Activated CD8-positive, alpha-beta T cell treated with anti-CD3 and anti-CD28 coated beads, Interleukin-2, amount 10 ng/mL, durations not matched to agents 7 days and 5 days (primary cell): ENCODE measurements at regions not wholly inside any gene's neighbourhood (a gene's known extent, or its start where the extent isn't known, plus 50 kb on each side); places are given as distances from the start of the nearest gene placed in this dataset.

Experiments used
- ATAC-seq: fragments of 150-1000 bp; cut with Tn5 transposase; one replicate; pipeline ENCODE4 v1.10.0; 2021; ENCODE audit warnings: moderate library complexity
- CTCF ChIA-PET: fragments of 350-600 bp; sonication (Branson Sonifier 250); formaldehyde crosslinking; loops from one replicate; lab custom pipeline; 2021; ENCODE audit warnings: antibody characterized with exemption; lab: Charles Lee
- POLR2A ChIA-PET: fragments of 350-600 bp; sonication (Branson Sonifier 250); formaldehyde crosslinking; loops from one replicate; lab custom pipeline; 2021; ENCODE audit warnings: antibody characterized with exemption; lab: Charles Lee
- DNase-seq: peaks from one replicate; pipeline ENCODE4 v3.0.0-alpha.2; 2020
- H3K27ac Mint-ChIP-seq: one replicate; pipeline ENCODE4 v1.8.0; 2021; ENCODE audit warnings: mild to moderate bottlenecking, mixed read lengths
- H3K27me3 Mint-ChIP-seq: one replicate; pipeline ENCODE4 v1.8.0; 2021; ENCODE audit warnings: low read depth, mixed read lengths
- H3K36me3 Mint-ChIP-seq: one replicate; pipeline ENCODE4 v1.8.0; 2021; ENCODE audit warnings: low read depth, mixed read lengths
- H3K4me1 Mint-ChIP-seq: one replicate; pipeline ENCODE4 v1.8.0; 2021; ENCODE audit warnings: low read depth, mixed read lengths
- H3K4me3 Mint-ChIP-seq: one replicate; pipeline ENCODE4 v1.8.0; 2021; ENCODE audit warnings: mild to moderate bottlenecking, mixed read lengths
- H3K9me3 Mint-ChIP-seq: one replicate; pipeline ENCODE4 v1.8.0; 2022; ENCODE audit warnings: mixed read lengths; ENCODE audit not compliant: insufficient read depth

DNA sequence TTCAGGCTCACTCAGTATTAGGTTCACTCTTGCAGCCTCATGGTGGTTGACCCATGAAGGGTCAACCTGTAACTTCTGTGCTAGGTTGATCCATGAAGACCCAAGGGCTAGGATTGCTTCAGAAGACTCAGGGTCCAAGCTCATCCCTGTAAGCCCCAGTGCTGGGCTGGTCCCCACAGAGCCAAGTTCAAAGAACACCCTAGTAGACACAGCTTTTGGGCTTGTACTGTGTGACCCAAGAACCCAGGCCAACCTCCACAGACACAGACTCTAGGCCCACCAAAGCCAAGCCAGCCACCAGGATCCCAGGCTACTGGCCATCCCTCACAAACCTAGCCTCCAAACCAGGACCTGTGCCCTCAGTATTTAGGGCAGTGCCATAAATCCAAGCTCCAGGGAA lies 1020.6 kb downstream of the SLC16A7 start:
- Mint-ChIP-seq H3K36me3 (no peaks in the 10 kb centered on the region), H3K27ac (no peak overlapping the region), H3K4me1 (no peaks in the 10 kb centered on the region), H3K9me3 (peaks cover 5% of the 10 kb centered on the region), H3K4me3 (no peak overlapping the region), H3K27me3 (no peaks in the 10 kb centered on the region)
- POLR2A ChIA-PET: interaction anchor here (0.5 kb wide), 1 partner anchor 412 kb away, joined by 3 read pairs; no protein-coding TSS in a partner anchor
- CTCF ChIA-PET: no interaction called here
- no peak for ATAC-seq
- no peak for DNase-seq

DNA sequence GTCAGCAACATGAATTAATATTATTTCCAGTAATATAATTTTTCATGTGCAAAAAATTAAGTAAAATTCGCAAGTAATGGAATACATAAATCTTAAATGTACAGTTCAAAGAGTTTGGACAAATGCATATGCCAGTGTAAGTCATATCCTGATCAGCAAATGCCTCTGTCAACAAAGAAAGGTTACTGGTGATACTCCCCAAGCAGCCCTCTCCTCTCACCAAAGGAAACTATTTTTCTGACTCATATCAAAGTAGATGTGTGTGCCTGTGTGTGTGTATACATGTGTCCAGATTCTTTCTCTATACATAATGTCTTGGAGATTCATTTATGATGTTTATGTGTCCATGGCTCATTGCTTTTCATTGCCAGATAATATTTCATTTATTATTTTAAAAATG lies 1035.0 kb downstream of the SLC16A7 start:
- ATAC-seq: no peak
- CTCF ChIA-PET: no interaction called here

GRCh38 chr12:60644076-60644475 lies 1048.2 kb downstream of the SLC16A7 start:
- no peak for DNase-seq
- ChIA-PET CTCF (no interaction called here), POLR2A (no interaction called here)
- no peak for ATAC-seq
- H3K27ac Mint-ChIP-seq: no peak overlapping the region
- no peaks in the 10 kb centered on the region for H3K27me3 Mint-ChIP-seq
- no peaks in the 10 kb centered on the region for H3K4me1 Mint-ChIP-seq
- H3K4me3 Mint-ChIP-seq: no peak overlapping the region
- H3K9me3 Mint-ChIP-seq: peaks cover 16% of the 10 kb centered on the region
- no peaks in the 10 kb centered on the region for H3K36me3 Mint-ChIP-seq

More for the DNA sequence above, 1035.0 kb downstream of the SLC16A7 start:
- Mint-ChIP-seq H3K9me3 (no peaks in the 10 kb centered on the region), H3K36me3 (no peaks in the 10 kb centered on the region), H3K4me1 (no peaks in the 10 kb centered on the region), H3K4me3 (no peak overlapping the region), H3K27ac (no peak overlapping the region), H3K27me3 (no peaks in the 10 kb centered on the region)
- POLR2A ChIA-PET: no interaction called here
- DNase-seq: no peak

GRCh38 chr12:60666895-60667294 lies 1071.1 kb downstream of the SLC16A7 start:
- no peaks in the 10 kb centered on the region for H3K4me1 Mint-ChIP-seq
- no peak overlapping the region for H3K4me3 Mint-ChIP-seq
- H3K27ac Mint-ChIP-seq: no peak overlapping the region
- H3K27me3 Mint-ChIP-seq: no peaks in the 10 kb centered on the region
- ATAC-seq (no peak), DNase-seq (no peak)
- ChIA-PET CTCF (no interaction called here), POLR2A (no interaction called here)
- peaks cover 4% of the 10 kb centered on the region for H3K9me3 Mint-ChIP-seq
- H3K36me3 Mint-ChIP-seq: no peaks in the 10 kb centered on the region

- CTCF ChIA-PET: no interaction called here
- H3K36me3 Mint-ChIP-seq: no peaks in the 10 kb centered on the region
These were observed 1077.1 kb downstream of the SLC16A7 start for GRCh38 chr12:60672949-60673348.

DNA sequence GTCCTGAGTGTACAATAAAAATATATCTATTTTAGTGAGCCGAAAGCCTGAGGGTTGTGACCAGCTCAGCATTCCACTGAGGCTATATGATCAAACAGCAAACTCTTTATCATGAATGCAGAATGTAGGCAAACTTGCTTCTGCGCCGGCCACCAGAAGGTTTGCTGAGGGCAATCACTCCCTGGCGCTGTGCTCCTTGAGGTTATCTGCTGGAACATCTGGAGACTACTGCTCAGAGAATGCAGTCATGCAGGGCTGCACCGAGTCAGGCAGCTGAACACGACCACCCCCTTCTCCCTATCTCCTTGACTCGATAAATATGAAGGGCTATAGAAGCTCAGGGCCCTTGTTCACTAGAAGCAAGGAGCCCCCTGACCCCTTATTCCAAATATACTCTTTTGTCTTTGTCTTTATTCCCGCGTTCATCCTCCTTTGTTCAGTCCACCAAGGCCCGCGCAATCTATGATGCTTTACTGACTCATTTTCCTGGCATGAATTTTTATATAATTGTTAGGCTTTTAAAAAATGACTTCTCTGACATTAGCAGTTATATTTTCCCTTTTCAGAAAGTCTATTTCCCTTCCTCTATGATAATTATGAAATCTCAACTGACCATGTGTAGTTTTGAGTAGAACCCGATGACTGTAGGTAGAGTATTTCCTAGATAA lies 1089.3 kb downstream of the SLC16A7 start:
- Mint-ChIP-seq H3K9me3 (peaks cover 9% of the 10 kb centered on the region), H3K36me3 (no peaks in the 10 kb centered on the region), H3K27ac (no peak overlapping the region), H3K27me3 (no peaks in the 10 kb centered on the region), H3K4me1 (no peaks in the 10 kb centered on the region), H3K4me3 (no peak overlapping the region)
- ChIA-PET CTCF (no interaction called here), POLR2A (no interaction called here)
- ATAC-seq (no peak), DNase-seq (no peak)

More at GRCh38 chr12:60672949-60673348, 1077.1 kb downstream of the SLC16A7 start:
- ATAC-seq: no peak
- Mint-ChIP-seq H3K4me1 (no peaks in the 10 kb centered on the region), H3K4me3 (no peak overlapping the region), H3K27ac (no peak overlapping the region), H3K9me3 (peaks cover 9% of the 10 kb centered on the region), H3K27me3 (no peaks in the 10 kb centered on the region)
- no peak for DNase-seq
- POLR2A ChIA-PET: no interaction called here

DNA sequence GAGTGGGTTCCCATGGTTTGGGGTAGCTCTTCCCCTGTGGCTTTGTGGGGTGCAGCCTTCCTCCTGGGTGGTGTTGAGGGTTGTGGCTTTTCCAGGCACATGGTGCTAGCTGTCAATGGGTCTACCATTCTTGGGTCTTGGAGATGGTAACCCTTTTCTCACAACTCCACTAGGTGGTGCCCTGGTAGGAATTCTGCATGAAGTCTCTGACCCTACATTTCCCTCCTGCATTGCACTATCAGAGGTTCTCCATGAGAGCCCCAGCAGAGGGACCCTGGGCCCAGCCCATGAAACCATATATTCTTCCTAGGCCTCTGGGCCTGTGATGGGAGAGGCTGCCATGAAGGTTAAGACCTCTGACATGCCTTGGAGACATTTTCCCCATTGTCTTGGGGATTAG lies 1093.3 kb downstream of the SLC16A7 start:
- ChIA-PET CTCF (no interaction called here), POLR2A (no interaction called here)
- Mint-ChIP-seq H3K36me3 (no peaks in the 10 kb centered on the region), H3K4me1 (no peaks in the 10 kb centered on the region), H3K4me3 (no peak overlapping the region), H3K27me3 (no peaks in the 10 kb centered on the region), H3K9me3 (no peaks in the 10 kb centered on the region), H3K27ac (no peak overlapping the region)
- DNase-seq (no peak), ATAC-seq (no peak)

GRCh38 chr12:60693019-60693626 lies 1097.3 kb downstream of the SLC16A7 start:
- Mint-ChIP-seq H3K4me3 (no peak overlapping the region), H3K27ac (no peak overlapping the region), H3K9me3 (no peaks in the 10 kb centered on the region), H3K36me3 (no peaks in the 10 kb centered on the region), H3K4me1 (no peaks in the 10 kb centered on the region), H3K27me3 (no peaks in the 10 kb centered on the region)
- no peak for DNase-seq
- no peak for ATAC-seq
- CTCF ChIA-PET: no interaction called here
- POLR2A ChIA-PET: no interaction called here

GRCh38 chr12:60704171-60704914 lies 1108.5 kb downstream of the SLC16A7 start:
- no peak for ATAC-seq
- Mint-ChIP-seq H3K9me3 (peaks cover 11% of the 10 kb centered on the region), H3K27ac (no peak overlapping the region), H3K36me3 (no peaks in the 10 kb centered on the region), H3K27me3 (no peaks in the 10 kb centered on the region), H3K4me3 (no peak overlapping the region), H3K4me1 (no peaks in the 10 kb centered on the region)
- DNase-seq: no peak
- CTCF ChIA-PET: no interaction called here
- POLR2A ChIA-PET: interaction anchor here (0.7 kb wide), 1 partner anchor 89 kb away, joined by 3 read pairs; no protein-coding TSS in a partner anchor

GRCh38 chr12:60710246-60710645 lies 1114.4 kb downstream of the SLC16A7 start:
- no peak overlapping the region for H3K27ac Mint-ChIP-seq
- H3K4me1 Mint-ChIP-seq: no peaks in the 10 kb centered on the region
- H3K4me3 Mint-ChIP-seq: no peak overlapping the region
- ATAC-seq (no peak), DNase-seq (no peak)
- H3K9me3 Mint-ChIP-seq: peaks cover 11% of the 10 kb centered on the region
- ChIA-PET CTCF (no interaction called here), POLR2A (no interaction called here)
- H3K36me3 Mint-ChIP-seq: no peaks in the 10 kb centered on the region
- H3K27me3 Mint-ChIP-seq: no peaks in the 10 kb centered on the region

- POLR2A ChIA-PET: no interaction called here
- H3K9me3 Mint-ChIP-seq: peaks cover 7% of the 10 kb centered on the region
- H3K4me3 Mint-ChIP-seq: no peak overlapping the region
- no peak overlapping the region for H3K27ac Mint-ChIP-seq
- H3K27me3 Mint-ChIP-seq: no peaks in the 10 kb centered on the region
- DNase-seq: no peak
- H3K36me3 Mint-ChIP-seq: no peaks in the 10 kb centered on the region
- ATAC-seq: no peak
- CTCF ChIA-PET: no interaction called here
- no peaks in the 10 kb centered on the region for H3K4me1 Mint-ChIP-seq
These were observed 1118.5 kb downstream of the SLC16A7 start for GRCh38 chr12:60714141-60714900.

DNA sequence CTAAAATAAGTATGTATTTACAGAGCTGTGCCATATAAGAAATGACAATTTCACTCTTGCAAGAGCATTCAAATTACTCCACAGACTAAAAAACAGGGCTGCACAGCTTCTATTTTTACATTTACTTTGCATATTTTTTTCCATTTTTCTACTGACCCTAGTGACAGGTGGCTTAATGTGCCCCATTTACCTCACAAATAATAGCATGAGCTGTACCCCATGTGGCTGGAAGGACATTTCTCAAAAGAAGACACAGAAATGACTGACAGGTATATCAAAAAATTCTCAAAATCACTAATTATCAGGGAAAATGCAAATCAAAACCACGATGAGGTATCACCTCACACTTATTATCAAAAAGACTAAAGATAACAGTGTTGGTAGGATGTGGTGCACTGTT lies 1128.6 kb downstream of the SLC16A7 start:
- ChIA-PET POLR2A (no interaction called here), CTCF (no interaction called here)
- no peaks in the 10 kb centered on the region for H3K36me3 Mint-ChIP-seq
- no peak overlapping the region for H3K27ac Mint-ChIP-seq
- H3K27me3 Mint-ChIP-seq: no peaks in the 10 kb centered on the region
- DNase-seq (no peak), ATAC-seq (no peak)
- H3K9me3 Mint-ChIP-seq: peaks cover 6% of the 10 kb centered on the region
- no peaks in the 10 kb centered on the region for H3K4me1 Mint-ChIP-seq
- no peak overlapping the region for H3K4me3 Mint-ChIP-seq
